ENCODE measurements at regions not wholly inside any gene's neighbourhood (a gene's known extent, or its start where the extent isn't known, plus 50 kb on each side); places are given as distances from the start of the nearest gene placed in this dataset.

DNA sequence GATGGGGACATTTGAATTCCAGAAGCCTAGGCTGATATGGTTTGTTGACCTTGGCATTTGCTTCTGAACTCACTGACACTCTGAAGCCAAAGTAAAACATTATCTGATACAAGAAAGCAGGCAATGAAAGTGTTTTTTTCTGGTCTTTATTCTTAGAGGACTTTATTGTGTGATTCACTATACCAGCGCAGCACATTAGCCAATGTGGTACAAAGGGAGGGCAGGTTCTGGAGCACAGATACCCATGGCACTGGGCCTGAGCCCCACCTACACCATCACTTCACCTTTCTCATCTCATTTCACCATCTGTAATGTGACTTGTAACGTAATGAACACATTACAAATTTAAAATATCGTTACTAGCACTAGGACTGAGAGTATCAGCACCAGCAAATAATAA lies 89.7 kb upstream of the ZNF366 start:
- Histone ChIP-seq H3K4me3 (no peak overlapping the region), H3K9me3 (no peaks in the 10 kb centered on the region), H3K4me1 (ENCODE audit: insufficient read depth) (peaks cover 6% of the 10 kb centered on the region), H3K36me3 (no peaks in the 10 kb centered on the region), H3K27me3 (no peaks in the 10 kb centered on the region), H3K27ac (no peak overlapping the region)
- 81 to 85% (median 82%) methylated on average over 3 of the region's 3 CpGs for WGBS, 3 donors
- TF ChIP-seq EP300 (IDR thresholded peaks at IDR 0.05) (no peak), POLR2A (IDR thresholded peaks at IDR 0.05) (no peak)
- TF ChIP-seq, protein P1, sequence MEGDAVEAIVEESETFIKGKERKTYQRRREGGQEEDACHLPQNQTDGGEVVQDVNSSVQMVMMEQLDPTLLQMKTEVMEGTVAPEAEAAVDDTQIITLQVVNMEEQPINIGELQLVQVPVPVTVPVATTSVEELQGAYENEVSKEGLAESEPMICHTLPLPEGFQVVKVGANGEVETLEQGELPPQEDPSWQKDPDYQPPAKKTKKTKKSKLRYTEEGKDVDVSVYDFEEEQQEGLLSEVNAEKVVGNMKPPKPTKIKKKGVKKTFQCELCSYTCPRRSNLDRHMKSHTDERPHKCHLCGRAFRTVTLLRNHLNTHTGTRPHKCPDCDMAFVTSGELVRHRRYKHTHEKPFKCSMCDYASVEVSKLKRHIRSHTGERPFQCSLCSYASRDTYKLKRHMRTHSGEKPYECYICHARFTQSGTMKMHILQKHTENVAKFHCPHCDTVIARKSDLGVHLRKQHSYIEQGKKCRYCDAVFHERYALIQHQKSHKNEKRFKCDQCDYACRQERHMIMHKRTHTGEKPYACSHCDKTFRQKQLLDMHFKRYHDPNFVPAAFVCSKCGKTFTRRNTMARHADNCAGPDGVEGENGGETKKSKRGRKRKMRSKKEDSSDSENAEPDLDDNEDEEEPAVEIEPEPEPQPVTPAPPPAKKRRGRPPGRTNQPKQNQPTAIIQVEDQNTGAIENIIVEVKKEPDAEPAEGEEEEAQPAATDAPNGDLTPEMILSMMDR (IDR thresholded peaks at IDR 0.05) = no peak
- no peak for DNase-seq
- intact Hi-C loops (cut with DNase I) = no loop called here

DNA sequence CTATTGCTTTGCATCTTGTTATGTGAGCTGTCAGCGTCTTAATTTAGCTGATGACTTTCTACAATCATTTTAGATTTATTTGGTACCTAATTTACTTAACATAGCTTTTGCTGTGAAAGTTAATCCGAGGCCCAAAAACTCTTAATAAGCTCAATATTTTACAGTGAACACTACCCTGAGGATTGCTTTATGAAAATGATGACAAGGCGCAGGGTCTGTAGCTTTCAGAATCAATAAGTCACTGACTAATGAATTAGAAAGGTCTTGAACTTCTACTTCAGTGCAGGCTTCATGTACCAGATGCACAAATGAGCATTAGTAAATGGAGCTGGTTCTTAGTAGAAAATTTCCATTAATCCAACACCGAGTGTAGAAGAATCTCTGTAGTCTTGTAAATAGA lies 81.4 kb upstream of the ZNF366 start:
- WGBS, 3 donors = 94 to 97% (median 96%) methylated on average over 4 of the region's 4 CpGs
- H3K4me3 ChIP-seq = no peak overlapping the region
- H3K36me3 ChIP-seq = no peaks in the 10 kb centered on the region
- H3K27ac ChIP-seq = no peak overlapping the region
- no peak for DNase-seq
- H3K27me3 ChIP-seq = no peaks in the 10 kb centered on the region
- H3K9me3 ChIP-seq = no peaks in the 10 kb centered on the region
- TF ChIP-seq EP300 (IDR thresholded peaks at IDR 0.05) (no peak), POLR2A (IDR thresholded peaks at IDR 0.05) (no peak)
- TF ChIP-seq, protein P1 (IDR thresholded peaks at IDR 0.05) = no peak
- H3K4me1 ChIP-seq (ENCODE audit: insufficient read depth) = peaks cover 4% of the 10 kb centered on the region
- intact Hi-C loops (cut with DNase I) = no loop called here

DNA sequence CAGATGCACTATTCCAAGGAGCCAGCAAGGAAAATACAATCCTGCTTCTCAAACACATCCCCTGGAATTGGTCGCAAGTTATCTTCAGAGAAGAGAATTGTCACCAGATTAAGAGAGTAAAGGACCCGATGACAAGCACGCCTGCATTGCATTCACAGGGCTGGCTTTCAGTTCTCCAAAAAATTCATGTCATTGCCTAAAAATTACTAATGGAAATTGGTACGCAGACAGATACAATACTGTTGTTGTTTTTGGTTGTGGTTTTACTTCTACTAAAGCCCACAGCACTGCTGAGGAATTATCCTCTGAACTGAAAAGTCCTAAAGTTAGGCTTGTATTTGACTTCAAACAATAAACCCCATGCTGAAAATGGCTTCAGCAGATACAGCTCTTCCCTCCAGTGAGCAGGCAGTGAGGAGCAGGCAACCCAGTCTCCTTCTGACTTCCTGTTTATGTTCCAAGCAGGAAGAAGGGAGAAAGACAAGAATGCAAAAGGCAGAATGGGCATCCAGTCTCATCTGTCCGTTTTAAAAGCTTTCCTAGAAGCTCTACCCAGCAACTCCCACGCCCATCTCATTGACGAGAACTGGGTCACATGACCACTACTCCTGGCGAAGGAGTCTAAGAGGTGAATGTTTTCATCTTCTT lies 80.6 kb upstream of the ZNF366 start:
- H3K36me3 ChIP-seq = no peaks in the 10 kb centered on the region

DNA sequence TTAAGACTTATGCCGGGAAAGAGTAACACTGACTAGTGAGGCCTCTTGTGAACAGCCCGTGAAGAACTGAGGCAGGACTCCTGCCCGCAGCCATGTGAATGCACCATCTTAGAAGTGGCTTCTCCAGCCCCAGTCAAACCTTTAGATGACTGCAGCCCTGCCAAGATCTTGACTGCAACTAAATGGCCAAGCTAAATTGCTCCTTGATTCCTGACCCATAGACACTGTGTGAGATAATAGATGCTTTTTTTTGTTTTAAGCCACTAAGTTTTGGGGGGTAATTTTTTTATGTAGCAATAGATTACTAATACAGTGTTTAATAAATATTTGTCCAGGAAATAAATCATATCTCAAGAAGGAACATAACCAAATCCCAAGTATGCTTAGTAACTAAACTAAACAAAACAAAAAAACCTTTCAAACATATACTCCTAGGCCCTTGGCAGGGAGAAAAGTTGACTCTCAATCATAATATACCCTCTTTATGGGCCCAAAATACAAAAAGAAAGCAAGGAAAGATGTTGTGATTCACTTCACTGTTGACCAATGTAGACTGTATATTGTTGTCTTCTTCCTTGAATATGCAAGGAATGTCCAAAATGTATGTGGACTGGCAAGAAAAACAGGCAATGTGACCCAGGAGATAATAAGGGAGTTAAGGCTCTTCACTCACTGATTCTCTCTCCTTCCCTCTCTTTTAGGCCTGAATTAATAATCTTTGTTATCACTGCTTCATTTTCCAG lies 79.7 kb upstream of the ZNF366 start:
- TF ChIP-seq POLR2A (IDR thresholded peaks at IDR 0.05) (no peak), EP300 (IDR thresholded peaks at IDR 0.05) (no peak)
- TF ChIP-seq, protein P1 (IDR thresholded peaks at IDR 0.05) = no peak
- H3K4me3 ChIP-seq = no peak overlapping the region
- peaks cover 4% of the 10 kb centered on the region for H3K4me1 ChIP-seq (ENCODE audit: insufficient read depth)
- DNase-seq = no peak
- intact Hi-C loops (cut with DNase I) = no loop called here
- H3K9me3 ChIP-seq = no peaks in the 10 kb centered on the region
- no peaks in the 10 kb centered on the region for H3K27me3 ChIP-seq
- no peaks in the 10 kb centered on the region for H3K36me3 ChIP-seq
- H3K27ac ChIP-seq = no peak overlapping the region
- 95 to 99% (median 98%) methylated on average over 3 of the region's 3 CpGs for WGBS, 3 donors

More for the DNA sequence above, 80.6 kb upstream of the ZNF366 start:
- 82 to 86% (median 84%) methylated on average over 8 of the region's 8 CpGs for WGBS, 3 donors
- Histone ChIP-seq H3K4me1 (ENCODE audit: insufficient read depth) (peaks cover 4% of the 10 kb centered on the region), H3K27ac (no peak overlapping the region), H3K27me3 (no peaks in the 10 kb centered on the region), H3K4me3 (no peak overlapping the region), H3K9me3 (no peaks in the 10 kb centered on the region)
- no peak for TF ChIP-seq POLR2A (IDR thresholded peaks at IDR 0.05)
- TF ChIP-seq, protein P1 (IDR thresholded peaks at IDR 0.05) = no peak
- TF ChIP-seq EP300 (IDR thresholded peaks at IDR 0.05) = no peak
- no peak for DNase-seq
- intact Hi-C loops (cut with DNase I) = no loop called here

All from ovary (tissue), 7 donors.